Left forelimb (tissue), 1 donor: ENCODE measurements at regions not wholly inside any gene's neighbourhood (a gene's known extent, or its start where the extent isn't known, plus 50 kb on each side); places are given as distances from the start of the nearest gene placed in this dataset.

Source experiments
- DNase-seq: peaks from one replicate; pipeline ENCODE4 v3.0.0-alpha.2; 2018; ENCODE audit warnings: low spot score

DNA sequence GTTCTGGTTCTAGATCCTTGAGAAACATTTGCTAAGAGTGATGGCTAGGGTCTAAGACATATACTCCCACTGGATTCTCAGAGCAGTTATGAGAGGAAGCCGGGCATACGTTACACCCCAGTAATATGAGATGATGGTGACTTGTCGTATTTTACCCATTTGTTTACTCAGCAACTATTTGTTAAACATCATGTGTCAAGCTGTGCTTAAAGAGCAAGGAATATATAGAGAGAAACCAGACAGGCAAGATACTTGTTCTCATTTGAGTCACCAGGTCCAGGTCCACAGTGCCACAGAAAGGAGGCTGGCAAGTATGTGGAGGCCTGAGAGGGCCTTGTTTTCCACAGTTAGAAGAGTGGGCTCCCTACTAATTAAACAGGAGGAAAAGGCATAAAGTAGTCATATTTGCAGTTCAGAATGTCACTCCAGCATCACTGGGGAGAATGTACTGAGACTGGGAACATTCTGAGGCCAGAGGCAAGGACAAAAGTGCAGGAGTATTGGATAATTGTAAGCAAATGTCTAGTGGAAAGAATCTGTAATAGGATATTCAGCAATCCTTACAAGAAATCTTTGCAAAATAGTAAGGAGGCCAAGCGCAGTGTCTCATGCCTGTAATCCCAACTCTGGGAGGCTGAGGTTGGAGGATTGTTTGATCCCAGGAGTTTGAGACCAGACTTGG, 142.2 kb downstream of the IRS2 start:
- no peak for DNase-seq

DNA sequence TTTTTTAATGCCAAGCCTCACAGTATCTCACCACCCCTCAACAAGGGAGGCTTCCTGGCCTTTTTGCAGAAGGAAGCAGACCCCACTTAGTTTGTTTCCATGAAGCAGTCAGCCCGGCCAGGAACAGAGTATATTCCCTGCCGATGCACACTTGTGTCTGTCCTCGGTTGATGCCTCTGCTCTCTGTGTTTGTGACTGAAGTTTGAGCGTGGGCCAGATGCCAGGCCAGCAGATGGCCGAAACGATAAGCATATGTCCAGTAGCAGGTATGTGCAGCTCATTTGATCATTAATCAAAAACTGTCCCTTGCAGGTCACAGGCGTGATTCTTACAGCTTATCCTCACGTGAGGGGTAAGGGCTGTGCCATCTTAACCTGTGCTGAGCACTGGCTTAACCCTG, 144.0 kb downstream of the IRS2 start:
- no peak for DNase-seq

DNA sequence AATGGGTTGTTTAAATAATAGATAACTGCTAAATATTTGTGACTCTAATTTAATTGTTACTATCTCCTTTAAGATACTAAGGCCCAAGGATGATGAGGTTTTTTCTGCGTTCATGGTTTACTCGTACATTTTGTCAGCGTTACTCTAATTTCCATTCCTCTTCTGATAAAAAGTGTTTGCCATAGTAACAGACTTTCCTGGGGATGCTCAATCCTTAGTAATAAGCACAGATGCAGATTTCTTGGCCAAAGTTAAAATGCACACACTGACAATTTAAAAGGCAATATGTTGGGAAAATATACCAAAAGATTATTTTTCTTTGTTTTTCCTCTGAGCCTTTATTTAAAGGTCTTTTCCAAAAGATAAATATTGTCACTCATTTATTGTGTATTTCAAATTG, 149.6 kb downstream of the IRS2 start:
- DNase-seq = no peak

DNA sequence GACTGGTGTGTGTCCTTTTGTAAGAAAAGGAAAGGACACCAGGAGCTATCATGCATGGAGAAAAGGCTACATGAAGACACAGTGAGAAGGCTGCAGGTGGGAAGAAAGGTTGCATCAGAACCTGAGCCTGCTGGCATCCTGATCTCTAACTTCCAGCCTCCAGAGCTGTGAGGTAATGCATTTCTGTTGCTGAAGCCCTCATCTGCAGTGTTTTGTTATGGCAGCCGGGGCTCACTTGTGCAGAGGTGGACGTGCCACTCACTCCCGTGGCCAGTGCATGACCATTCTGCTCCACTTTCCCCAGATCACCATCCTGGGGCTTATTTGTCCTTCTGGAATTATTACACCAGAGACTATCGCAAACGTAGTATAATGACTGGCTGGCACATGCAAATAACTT, 155.3 kb downstream of the IRS2 start:
- DNase-seq = no peak

DNA sequence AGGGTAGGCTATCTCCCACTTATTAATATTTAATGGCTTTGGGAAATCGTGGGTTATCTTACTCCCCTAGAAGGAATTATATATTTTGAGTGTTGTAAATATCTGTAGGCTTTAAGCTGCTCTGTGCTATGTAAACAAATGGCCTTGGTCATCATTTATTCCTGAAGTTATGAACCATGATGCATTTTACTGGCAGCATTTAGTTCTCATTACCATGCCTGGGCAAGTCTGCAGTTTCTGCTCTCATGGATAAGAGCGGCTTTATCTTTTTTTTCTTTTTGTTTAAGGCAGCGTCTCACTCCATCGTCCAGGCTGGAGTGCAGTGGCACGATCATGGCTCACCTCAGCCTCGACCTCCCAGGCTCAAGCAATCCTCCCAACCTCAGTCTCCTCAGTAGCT, 156.1 kb downstream of the IRS2 start:
- DNase-seq = no peak

DNA sequence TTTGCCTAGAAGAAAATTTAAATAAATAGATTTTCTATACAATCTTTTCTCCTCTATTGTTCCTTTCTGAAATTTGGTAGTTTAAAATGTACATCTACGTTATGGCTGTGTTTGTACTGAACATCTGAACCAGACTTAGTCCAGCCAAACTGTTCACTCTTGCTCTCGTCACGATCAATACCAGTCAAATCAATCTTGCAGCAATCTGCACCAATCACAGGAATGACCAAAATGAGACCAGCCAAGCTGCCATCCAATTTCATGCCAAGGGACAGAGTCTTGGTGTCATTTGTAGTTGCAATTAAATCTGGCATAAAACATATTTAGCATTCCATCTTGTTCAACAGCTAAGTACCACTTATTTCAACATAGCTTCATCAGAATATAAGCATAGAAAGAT, 156.6 kb downstream of the IRS2 start:
- DNase-seq = no peak

DNA sequence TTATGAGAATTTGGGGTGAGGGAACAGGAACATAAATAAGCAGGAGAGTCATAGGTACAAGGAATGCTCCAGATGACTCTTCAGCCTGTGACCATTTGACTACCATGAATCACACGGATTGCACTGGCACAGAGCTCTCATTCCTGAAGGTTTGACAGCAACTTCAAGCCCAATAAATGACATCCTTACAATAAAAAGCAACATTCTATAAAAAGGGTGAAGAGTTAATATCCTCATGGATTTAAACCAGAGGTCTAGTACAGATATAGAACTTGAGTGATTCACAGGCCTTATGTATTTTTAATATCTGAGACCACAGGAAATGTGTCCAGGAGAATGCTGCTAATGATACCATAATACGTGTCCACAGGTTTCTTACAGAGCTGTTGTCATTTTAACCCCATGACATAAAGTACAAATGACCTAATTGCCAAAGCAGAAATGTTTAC, 158.1 kb downstream of the IRS2 start:
- no peak for DNase-seq

DNA sequence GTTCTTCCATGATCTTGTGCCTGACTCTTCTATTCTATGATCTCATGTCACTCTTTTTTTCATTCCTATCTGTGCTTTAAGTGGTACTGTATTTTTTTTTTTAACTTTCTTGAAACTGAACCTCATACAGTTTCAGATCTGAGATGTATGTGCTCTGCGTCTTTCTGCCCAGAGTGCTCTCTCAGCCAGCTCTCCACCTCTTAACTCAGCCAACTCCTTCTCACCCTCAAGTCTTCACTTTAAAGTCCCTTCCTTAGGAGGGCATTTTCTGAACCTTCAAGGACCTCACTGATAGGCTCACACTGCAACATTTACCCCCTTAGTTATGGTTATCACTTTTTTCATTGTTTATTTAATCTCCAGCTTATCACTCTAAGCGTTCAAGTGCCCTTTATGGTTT, 158.7 kb downstream of the IRS2 start:
- DNase-seq = no peak

DNA sequence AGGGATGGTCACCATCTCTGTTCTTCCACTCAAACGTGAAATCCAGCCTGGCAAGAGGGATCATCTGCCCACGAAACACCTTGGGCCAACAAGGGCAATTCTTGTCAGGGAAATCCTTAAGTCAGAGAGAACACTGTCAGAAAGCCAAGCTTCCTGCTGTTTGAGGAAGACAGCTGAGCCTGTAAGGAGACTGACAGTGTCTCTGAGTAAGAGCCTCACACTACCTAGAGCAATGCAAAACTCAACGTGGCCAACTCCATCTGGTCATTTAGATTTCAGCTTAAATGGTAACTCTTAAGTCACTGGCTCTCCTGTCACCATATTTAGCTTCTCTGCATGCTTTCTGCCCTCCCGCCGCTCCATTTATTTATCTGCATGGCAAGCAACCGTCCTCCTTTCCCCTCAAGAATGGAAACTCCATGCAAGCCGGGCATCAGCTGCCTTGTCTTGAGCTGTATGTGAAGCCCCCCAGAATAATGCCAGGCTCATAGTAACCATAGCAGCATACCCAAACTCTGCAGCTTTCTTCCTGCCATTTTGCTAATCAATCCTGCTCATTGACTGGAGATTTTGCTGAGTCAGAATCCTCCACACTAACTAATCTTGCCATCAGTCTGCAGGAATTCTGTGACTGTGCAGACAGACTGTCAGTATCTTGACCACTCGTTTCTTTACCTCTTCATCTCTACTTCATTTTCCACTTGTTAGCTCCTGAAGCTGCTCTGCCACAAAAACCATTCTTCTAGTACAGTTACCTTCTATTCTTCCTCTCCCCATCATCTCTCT, 159.8 kb downstream of the IRS2 start:
- no peak for DNase-seq

DNA sequence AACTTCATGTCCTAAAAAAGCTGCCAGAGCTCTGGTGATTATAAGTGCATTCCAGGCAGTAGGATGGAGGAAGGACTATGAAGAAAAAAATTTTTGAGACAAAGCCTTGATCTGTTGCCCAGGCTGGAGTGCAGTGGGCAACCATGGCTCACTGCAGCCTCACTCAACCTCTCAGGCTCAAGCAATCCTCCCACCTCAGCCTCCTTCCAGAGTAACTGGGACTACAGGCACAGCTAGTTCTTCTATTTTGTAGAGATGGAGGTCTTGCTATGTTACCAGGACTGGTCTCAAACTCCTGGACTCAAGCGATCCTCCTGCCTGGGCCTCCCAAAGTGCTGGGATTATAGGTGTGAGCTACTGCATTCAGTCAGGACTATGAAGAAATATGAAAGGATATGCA, 161.2 kb downstream of the IRS2 start:
- no peak for DNase-seq

DNA sequence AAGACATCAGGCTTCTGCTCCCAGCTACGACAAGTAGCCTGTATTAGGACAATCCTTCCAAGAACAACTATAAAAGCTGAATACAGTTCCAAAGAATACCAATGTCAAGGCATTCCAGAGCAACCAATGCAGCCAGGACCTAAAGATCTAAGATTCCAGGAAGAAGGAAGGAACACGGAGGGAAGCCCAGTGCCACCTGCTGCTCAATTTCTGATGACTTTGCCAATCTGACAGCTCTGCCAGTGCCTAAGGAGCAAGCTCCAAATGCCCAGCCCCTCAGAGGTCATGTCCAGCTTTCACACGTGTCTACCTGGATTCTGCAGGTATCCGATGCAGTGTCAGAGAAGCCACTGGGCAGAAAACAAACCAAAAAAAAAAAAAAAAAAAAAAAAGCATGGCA, 164.4 kb downstream of the IRS2 start:
- no peak for DNase-seq

DNA sequence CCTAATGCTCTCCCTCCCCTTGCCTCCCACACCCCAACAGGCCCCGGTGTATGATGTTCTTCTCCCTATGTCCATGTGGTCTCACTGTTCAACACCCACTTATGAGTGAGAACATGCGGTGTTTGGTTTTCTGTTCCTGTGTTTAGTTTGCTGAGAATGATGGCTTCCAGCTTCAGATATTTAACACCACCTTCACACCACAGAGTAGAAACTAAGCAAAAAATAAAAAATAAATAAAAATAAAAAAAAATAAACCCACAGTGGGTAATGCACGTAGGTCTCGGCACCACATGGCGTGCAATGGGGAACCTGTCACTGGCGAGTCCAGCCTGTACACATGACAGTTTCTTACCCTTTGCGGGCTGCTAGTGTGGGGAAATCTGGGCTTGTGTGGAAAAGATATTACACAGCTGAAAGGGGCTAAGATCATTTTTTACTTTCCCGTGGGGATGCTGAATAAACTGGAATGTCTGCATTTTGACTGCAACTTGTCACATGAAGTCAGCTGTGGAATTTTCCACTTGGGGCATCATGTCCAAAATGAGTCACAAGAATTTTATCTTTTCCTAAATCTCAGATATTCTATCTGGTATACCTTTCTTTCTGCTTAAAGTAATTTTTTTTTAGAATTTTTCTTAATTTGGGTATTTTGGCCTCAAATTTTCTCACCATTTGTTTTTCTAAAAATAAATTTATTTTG, 170.5 kb downstream of the IRS2 start:
- DNase-seq = no peak

DNA sequence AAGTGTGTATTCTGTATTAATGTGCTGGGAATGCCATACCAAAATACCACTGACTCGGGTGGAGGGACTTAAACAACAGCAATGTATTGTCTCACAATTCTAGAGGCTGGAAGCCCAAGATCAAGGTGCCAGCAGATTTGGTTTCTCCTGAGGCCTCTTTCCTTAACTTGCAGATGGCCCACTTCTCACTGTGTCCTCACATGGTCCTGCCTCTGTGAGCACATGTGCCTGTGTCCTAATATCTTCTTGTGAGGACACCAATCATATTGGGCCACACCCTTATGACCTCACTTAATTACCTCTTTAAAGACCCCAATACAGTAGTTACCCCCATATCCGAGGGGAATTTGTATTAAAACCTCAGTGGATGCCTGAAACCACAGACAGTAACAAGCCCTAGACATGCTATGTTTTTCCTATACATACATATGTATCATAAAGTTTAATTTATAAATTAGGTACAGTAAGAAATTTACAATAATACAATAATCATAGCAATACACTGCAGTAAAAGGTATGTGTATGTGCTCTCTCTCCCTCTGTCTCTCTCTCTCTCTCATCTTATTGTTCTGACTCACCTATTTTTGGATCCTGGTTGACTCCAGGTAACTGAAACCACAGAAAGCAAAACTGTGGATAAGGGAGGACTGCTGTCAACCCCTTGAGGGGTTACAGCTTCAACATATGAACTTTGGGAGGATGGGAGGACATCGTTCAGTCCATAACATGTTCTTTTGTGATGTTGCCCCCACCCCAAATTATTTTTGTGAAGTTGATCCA, 174.3 kb downstream of the IRS2 start:
- no peak for DNase-seq

DNA sequence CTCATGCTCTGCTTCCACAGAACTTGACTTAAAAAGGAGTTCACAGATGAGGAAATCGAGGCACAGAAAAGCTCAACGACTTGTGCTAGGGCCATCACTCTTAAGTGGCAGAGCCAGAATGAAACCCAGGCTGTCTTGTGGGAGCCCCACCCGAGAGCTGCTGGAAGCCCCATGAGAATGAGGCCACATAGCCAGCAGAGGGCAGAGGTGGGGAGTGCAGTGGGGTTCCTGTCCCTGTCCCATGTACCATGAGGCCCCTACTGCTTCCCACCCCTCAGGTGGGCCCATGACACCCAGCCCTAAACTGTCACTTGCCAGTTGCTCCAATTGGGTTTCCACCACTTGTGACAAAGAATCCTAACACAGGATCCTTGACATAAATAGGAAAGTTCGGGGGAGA, 175.9 kb downstream of the IRS2 start:
- DNase-seq = no peak

DNA sequence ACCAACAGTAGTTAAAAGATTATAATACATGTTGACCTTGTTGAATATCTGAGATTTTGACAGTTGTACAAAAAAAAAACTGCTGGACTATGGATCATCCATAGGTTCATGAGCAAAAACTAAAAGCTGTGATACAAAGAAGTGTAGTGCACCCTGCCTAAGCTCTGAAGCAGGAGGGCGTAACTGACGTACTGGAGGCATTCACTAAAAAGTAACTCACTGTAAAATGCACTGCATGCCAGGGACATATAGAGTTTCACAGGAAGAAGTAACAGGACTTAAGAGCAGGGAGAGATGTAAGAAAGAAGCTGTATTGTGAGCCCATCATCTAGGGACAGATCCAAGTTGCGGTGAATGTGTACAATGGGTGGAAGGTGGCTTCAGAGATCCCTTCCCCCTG, 177.9 kb downstream of the IRS2 start:
- no peak for DNase-seq

DNA sequence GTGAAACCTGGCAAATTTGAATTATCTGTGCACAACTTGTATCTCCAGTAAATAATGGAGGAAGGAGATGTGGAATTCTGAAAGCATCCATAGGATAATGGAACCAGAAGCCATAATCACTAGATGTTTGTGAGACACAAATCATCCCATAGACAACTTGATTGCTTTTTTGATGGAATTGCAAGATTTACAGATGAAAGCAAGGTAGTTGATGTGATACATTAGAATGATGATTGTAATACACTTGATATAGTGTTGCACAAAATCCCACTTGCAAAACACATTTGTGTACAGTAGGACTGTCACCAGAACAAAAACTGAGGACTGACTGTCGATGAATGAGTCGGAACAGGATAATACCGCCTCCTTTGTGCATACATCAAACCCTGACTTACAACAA, 178.3 kb downstream of the IRS2 start:
- no peak for DNase-seq

DNA sequence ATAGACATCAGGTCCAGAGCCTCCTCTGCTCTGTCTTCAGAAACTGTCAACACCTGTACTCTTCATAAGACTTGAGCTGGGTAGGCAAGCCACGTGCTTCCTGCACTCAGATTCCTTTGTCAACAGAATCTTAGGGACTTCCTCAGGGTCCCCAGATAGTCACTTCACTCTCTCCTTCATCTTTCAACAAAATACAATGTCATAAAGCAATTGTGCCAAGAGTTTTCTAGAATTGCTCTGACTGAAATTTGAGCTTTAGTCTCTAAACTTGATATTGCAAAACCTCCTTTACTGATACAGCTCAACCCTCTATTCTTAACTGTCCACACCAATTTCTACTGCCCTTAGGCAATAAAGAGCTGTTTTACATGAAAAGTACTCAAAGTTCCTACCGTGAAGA, 179.9 kb downstream of the IRS2 start:
- DNase-seq = no peak

DNA sequence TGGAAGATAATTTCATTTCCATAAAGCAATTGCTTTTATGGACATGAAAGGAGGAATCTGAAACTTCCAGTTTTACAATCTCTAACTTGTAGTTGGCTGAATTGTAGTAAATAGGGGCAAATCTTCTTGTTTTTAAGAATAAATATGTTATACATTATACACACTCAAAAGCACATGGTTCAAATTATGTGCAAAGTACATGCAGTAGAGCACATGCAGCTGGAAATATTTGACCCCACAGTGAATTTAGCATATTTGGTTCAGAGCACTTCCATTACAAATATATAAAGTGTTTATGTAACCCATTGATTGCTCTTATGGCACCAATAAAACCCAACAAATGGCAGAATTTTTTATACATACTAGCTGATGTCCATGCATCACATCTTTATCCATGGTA, 180.5 kb downstream of the IRS2 start:
- no peak for DNase-seq

DNA sequence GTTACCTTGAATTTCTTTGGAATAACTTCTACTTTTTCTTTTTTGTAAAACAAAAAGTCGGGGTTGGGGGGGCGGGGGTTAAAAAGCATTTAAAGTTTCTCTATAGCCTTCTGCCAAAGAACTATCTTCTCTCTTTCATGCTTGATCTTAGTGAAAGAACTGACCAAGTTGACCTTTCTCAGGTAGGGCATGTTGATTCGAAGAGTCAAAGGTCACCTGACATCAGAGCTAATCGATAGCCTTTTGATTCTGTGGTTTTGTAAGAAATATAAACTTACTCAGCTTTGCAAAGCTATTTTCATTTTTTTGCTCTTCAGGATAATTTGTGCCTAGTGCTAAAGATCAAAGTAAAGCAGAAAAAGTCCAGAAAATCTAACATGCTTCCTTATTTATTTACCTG, 181.5 kb downstream of the IRS2 start:
- DNase-seq = no peak

DNA sequence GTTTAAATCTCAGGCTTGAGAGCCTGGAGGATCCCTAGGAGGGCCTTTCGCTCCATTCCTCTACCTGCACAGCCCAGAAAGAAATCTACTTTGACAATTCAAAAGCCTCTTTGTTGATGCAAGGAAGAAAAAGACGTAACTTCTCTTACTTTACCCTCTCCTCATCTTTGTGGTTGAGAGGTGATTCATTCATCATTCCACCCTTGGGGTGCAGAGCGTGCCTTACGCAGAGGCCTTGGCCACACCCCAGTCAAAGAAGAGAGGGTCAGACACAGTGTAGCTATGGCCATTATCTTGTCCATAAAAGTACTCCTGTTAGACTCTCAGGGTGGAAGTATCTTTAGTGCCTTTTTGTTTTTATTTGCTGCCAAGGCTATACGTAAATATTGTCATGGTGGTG, 184.0 kb downstream of the IRS2 start:
- DNase-seq = no peak

DNA sequence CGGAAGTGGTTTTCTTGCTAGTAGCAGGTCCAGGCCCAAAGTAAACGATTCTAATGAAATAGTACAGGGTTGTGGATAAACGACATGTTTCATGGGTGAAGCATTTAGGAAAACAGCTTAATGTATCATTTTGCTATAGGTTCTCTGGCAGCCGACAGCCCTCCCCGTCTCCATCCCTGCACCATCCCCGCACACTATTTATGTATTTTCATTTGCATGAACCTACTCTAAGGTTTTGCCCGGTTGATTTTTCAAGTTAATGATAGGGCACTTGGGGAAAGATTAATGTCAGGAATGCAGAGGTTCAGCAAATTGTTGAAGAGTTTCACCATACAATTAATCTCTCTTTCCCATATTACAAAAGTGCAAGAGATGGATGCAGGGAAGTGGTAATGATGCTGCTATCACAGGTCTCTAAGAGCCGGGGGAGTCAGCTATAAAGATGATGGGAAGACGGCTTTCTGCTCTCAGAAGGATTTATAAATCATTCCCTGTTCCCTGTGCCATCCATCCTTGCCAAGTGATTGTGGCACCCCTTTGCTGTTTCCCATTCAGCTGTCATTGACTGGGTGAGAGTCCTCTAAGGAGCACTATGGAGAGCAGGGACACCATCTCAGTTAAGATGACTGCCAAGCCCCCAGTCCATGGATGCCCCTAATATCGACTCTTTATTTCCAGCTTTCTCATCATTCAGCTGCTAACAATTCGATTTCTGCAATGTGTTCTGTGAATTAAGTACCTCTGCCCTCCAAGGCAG, 186.3 kb downstream of the IRS2 start:
- DNase-seq = no peak

DNA sequence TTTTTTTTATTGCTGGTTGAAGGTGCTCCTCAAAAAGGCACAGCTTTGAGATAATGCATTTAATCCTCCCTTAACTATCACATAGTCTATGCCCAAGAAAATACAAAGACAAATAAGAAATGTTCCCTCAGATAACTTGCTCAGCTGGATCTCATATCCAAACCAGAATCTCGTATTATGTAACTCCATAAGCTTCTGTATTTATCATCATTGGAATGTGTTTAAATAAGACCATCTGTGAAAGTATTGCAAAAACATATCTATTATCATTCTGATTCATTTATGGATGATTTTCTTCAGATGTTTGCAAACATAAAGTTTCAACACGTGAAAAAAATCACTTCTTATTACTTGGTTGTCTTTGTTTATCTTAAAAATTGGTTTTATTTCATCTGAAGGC, 190.9 kb downstream of the IRS2 start:
- DNase-seq = no peak
